ENCODE measurements at regions not wholly inside any gene's neighbourhood (a gene's known extent, or its start where the extent isn't known, plus 50 kb on each side); places are given as distances from the start of the nearest gene placed in this dataset.

DNA sequence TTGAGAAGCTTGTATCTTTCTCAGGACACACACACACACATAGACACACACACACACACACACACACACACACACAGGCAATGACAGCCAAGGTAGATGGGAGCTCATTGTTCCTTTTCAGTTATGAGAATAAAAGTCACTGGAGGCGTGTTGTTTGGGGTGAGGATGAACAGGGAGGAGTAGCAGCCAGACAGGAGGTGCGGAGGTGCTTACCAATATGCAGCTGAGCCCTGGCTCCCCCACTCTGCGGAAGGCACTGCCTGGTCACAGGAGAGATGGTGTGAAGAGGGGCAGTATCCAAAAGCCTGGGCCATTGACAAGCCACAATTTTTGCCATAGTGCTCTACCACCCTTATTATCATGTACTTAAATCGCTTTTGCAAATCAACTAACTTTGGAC lies 77.4 kb downstream of the CBLN1 start:
- Histone ChIP-seq H3K9me3 (ENCODE audit: control insufficient read depth in 1 of 2, insufficient read depth in 1 of 2, low read depth in 1 of 2, low read length in 2 of 2) (no peaks in the 10 kb centered on the region), H3K9ac (ENCODE audit: low read length) (no peak overlapping the region), H3K79me2 (ENCODE audit: insufficient read depth, low read length) (no peaks in the 10 kb centered on the region), H3K4me1 (ENCODE audit: control insufficient read depth in 1 of 2, insufficient read depth in 2 of 2, low read length in 2 of 2) (no peaks in the 10 kb centered on the region), H3K4me2 (ENCODE audit: low read length) (no peak overlapping the region), H3K27ac (ENCODE audit: low read depth, low read length) (no peak overlapping the region), H3K36me3 (ENCODE audit: control insufficient read depth in 1 of 2, insufficient read depth in 2 of 2, low read length in 2 of 2) (no peaks in the 10 kb centered on the region), H3K4me3 (replicated peaks in 1 of 2; ENCODE audit: low read depth in 1 of 2, low read length in 2 of 2) (no peak overlapping the region), H4K20me1 (ENCODE audit: insufficient read depth) (no peaks in the 10 kb centered on the region), H3K27me3 (ENCODE audit: insufficient read depth, low read length) (peaks cover 8% of the 10 kb centered on the region; the same call in 1 of the 2 replicates), H2AFZ (ENCODE audit: low read depth, low read length, poor library complexity, severe bottlenecking) (no peak overlapping the region), H3K9me2 (ENCODE audit: insufficient read depth) (no peaks in the 10 kb centered on the region)
- TF ChIP-seq, protein P1, sequence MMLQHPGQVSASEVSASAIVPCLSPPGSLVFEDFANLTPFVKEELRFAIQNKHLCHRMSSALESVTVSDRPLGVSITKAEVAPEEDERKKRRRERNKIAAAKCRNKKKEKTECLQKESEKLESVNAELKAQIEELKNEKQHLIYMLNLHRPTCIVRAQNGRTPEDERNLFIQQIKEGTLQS (IDR thresholded peaks at IDR 0.05): no peak
- no peak for TF ChIP-seq SP1 (IDR thresholded peaks at IDR 0.05; ENCODE audit: low read depth)
- no peak for TF ChIP-seq POLR2AphosphoS5 (IDR thresholded peaks at IDR 0.05; ENCODE audit: low read depth, low read length)
- no peak for TF ChIP-seq JUND (IDR thresholded peaks at IDR 0.05)
- TF ChIP-seq, protein P2, sequence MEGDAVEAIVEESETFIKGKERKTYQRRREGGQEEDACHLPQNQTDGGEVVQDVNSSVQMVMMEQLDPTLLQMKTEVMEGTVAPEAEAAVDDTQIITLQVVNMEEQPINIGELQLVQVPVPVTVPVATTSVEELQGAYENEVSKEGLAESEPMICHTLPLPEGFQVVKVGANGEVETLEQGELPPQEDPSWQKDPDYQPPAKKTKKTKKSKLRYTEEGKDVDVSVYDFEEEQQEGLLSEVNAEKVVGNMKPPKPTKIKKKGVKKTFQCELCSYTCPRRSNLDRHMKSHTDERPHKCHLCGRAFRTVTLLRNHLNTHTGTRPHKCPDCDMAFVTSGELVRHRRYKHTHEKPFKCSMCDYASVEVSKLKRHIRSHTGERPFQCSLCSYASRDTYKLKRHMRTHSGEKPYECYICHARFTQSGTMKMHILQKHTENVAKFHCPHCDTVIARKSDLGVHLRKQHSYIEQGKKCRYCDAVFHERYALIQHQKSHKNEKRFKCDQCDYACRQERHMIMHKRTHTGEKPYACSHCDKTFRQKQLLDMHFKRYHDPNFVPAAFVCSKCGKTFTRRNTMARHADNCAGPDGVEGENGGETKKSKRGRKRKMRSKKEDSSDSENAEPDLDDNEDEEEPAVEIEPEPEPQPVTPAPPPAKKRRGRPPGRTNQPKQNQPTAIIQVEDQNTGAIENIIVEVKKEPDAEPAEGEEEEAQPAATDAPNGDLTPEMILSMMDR (IDR thresholded peaks at IDR 0.05 in 2 of 3, conservative IDR thresholded peaks at IDR 0.05 in 1 of 3; ENCODE audit: borderline replicate concordance in 1 of 3, insufficient read depth in 1 of 3, low read depth in 2 of 3, low read length in 2 of 3): no peak
- no peak for TF ChIP-seq TCF7L2 (IDR thresholded peaks at IDR 0.05; ENCODE audit: borderline replicate concordance, extremely low read depth, insufficient read depth, insufficient read length)
- no peak for TF ChIP-seq YY1 (IDR thresholded peaks at IDR 0.05; ENCODE audit: extremely low read depth, insufficient replicate concordance, low read depth, low read length)
- TF ChIP-seq ZNF274 (IDR thresholded peaks at IDR 0.05; ENCODE audit: low read depth, low read length): no peak
- TF ChIP-seq SRF (IDR thresholded peaks at IDR 0.05; ENCODE audit: low read depth): no peak
- TF ChIP-seq FOSL1 (IDR thresholded peaks at IDR 0.05; ENCODE audit: low read depth): no peak
- TF ChIP-seq CEBPB (IDR thresholded peaks at IDR 0.05; ENCODE audit: low read depth): no peak
- no peak for TF ChIP-seq EZH2phosphoT487 (IDR thresholded peaks at IDR 0.05; ENCODE audit: borderline replicate concordance)
- no peak for TF ChIP-seq RAD21 (IDR thresholded peaks at IDR 0.05; ENCODE audit: low read depth)
- ChIA-PET RAD21 (ENCODE audit: low non-redundant PET in 1 of 2, low total read pairs in 2 of 2, uncharacterized antibody in 2 of 2, unreplicated experiment in 2 of 2) (no interaction called here), POLR2A (no interaction called here), CTCF (no interaction called here)
- BruUV-seq (replicated peaks): no TSS peak
- ATAC-seq (no peak), DNase-seq (ENCODE audit: low read depth, low spot score) (no peak)
- intact Hi-C loops (cut with micrococcal nuclease): no loop called here
